ENCODE measurements at regions not wholly inside any gene's neighbourhood (a gene's known extent, or its start where the extent isn't known, plus 50 kb on each side); places are given as distances from the start of the nearest gene placed in this dataset.
"Not testable (repeated sequence)": the region's sequence is repeated elsewhere in the genome, so short reads cannot be mapped to it uniquely, and the experiment has no call there.

GRCh38 chr12:85425349-85425612 lies 145.3 kb downstream of the ALX1 start:
- Histone ChIP-seq H3K27me3 (replicated peaks; ENCODE audit: insufficient read depth, low read depth, low read length, poor library complexity) (no peaks in the 10 kb centered on the region), H3K4me1 (ENCODE audit: insufficient read depth, low read length, poor library complexity, severe bottlenecking) (peaks cover 24% of the 10 kb centered on the region), H3K9me3 (ENCODE audit: low read depth, low read length, poor library complexity, severe bottlenecking) (no peaks in the 10 kb centered on the region), H3K27ac (ENCODE audit: low read depth, low read length, poor library complexity, severe bottlenecking) (no peak overlapping the region), H3K4me3 (ENCODE audit: low read depth, low read length, poor library complexity, severe bottlenecking) (no peak overlapping the region), H3K36me3 (ENCODE audit: insufficient read depth, low read length, poor library complexity, severe bottlenecking) (no peaks in the 10 kb centered on the region)
- DNase-seq (ENCODE audit: low spot score) = no peak
- no TSS peak for BruUV-seq (replicated peaks)
- intact Hi-C loops (cut with micrococcal nuclease; ENCODE audit: unreplicated experiment) = loop anchor here (2.0 kb wide), 1 partner anchor 496 kb away; no protein-coding TSS in a partner anchor
- ChIA-PET POLR2A (ENCODE audit: low non-redundant PET) (interaction anchor here (0.6 kb wide), 1 partner anchor 236 kb away, joined by 3 read pairs; no protein-coding TSS in a partner anchor), CTCF (interaction anchor here (0.6 to 1.6 kb wide), 11 partner anchors 17 to 687 kb away, joined by 3 to 6 read pairs (median 3); no protein-coding TSS in a partner anchor)
- TF ChIP-seq CTCF (conservative IDR thresholded peaks at IDR 0.05; ENCODE audit: low read depth, low read length) (no peak), EZH2 (IDR thresholded peaks at IDR 0.05; ENCODE audit: borderline replicate concordance, low read depth, low read length, poor library complexity, severe bottlenecking) (no peak)

- DNase-seq (ENCODE audit: low spot score) = no peak
- Histone ChIP-seq H3K4me1 (ENCODE audit: insufficient read depth, low read length, poor library complexity, severe bottlenecking) (peaks cover 24% of the 10 kb centered on the region), H3K27ac (ENCODE audit: low read depth, low read length, poor library complexity, severe bottlenecking) (no peak overlapping the region), H3K9me3 (ENCODE audit: low read depth, low read length, poor library complexity, severe bottlenecking) (no peaks in the 10 kb centered on the region), H3K27me3 (replicated peaks; ENCODE audit: insufficient read depth, low read depth, low read length, poor library complexity) (no peaks in the 10 kb centered on the region), H3K36me3 (ENCODE audit: insufficient read depth, low read length, poor library complexity, severe bottlenecking) (no peaks in the 10 kb centered on the region), H3K4me3 (ENCODE audit: low read depth, low read length, poor library complexity, severe bottlenecking) (no peak overlapping the region)
- TF ChIP-seq CTCF (conservative IDR thresholded peaks at IDR 0.05; ENCODE audit: low read depth, low read length) (no peak), EZH2 (IDR thresholded peaks at IDR 0.05; ENCODE audit: borderline replicate concordance, low read depth, low read length, poor library complexity, severe bottlenecking) (no peak)
- CTCF ChIA-PET = interaction anchor here (0.6 to 1.5 kb wide), 4 partner anchors 85 to 523 kb away, joined by 3 to 6 read pairs (median 4); no protein-coding TSS in a partner anchor
- POLR2A ChIA-PET (ENCODE audit: low non-redundant PET) = no interaction called here
- intact Hi-C loops (cut with micrococcal nuclease; ENCODE audit: unreplicated experiment) = loop anchor here (2.0 kb wide), 1 partner anchor 495 kb away; no protein-coding TSS in a partner anchor
- no TSS peak for BruUV-seq (replicated peaks)
Measured at GRCh38 chr12:85425926-85426325, 145.9 kb downstream of the ALX1 start.

GRCh38 chr12:85433148-85433547 lies 153.1 kb downstream of the ALX1 start:
- CTCF ChIA-PET; H3K4me3 ChIP-seq (ENCODE audit: low read depth, low read length, poor library complexity, severe bottlenecking); H3K27ac ChIP-seq (ENCODE audit: low read depth, low read length, poor library complexity, severe bottlenecking); H3K4me1 ChIP-seq (ENCODE audit: insufficient read depth, low read length, poor library complexity, severe bottlenecking); BruUV-seq (replicated peaks); H3K9me3 ChIP-seq (ENCODE audit: low read depth, low read length, poor library complexity, severe bottlenecking); intact Hi-C loops (cut with micrococcal nuclease; ENCODE audit: unreplicated experiment); H3K27me3 ChIP-seq (replicated peaks; ENCODE audit: insufficient read depth, low read depth, low read length, poor library complexity); DNase-seq (ENCODE audit: low spot score); H3K36me3 ChIP-seq (ENCODE audit: insufficient read depth, low read length, poor library complexity, severe bottlenecking); POLR2A ChIA-PET (ENCODE audit: low non-redundant PET): not testable (repeated sequence)

GRCh38 chr12:85440271-85440670 lies 160.3 kb downstream of the ALX1 start:
- H3K27me3 ChIP-seq (replicated peaks; ENCODE audit: insufficient read depth, low read depth, low read length, poor library complexity) = no peaks in the 10 kb centered on the region
- no peak for TF ChIP-seq CTCF (conservative IDR thresholded peaks at IDR 0.05; ENCODE audit: low read depth, low read length)
- TF ChIP-seq EZH2 (IDR thresholded peaks at IDR 0.05; ENCODE audit: borderline replicate concordance, low read depth, low read length, poor library complexity, severe bottlenecking) = no peak
- no peaks in the 10 kb centered on the region for H3K36me3 ChIP-seq (ENCODE audit: insufficient read depth, low read length, poor library complexity, severe bottlenecking)
- ChIA-PET CTCF (no interaction called here), POLR2A (ENCODE audit: low non-redundant PET) (no interaction called here)
- DNase-seq (ENCODE audit: low spot score) = no peak
- intact Hi-C loops (cut with micrococcal nuclease; ENCODE audit: unreplicated experiment) = loop anchor here (10.0 kb wide), 1 partner anchor 565 kb away; no protein-coding TSS in a partner anchor
- H3K27ac ChIP-seq (ENCODE audit: low read depth, low read length, poor library complexity, severe bottlenecking) = no peak overlapping the region
- peaks cover 7% of the 10 kb centered on the region for H3K9me3 ChIP-seq (ENCODE audit: low read depth, low read length, poor library complexity, severe bottlenecking)
- peaks cover 7% of the 10 kb centered on the region for H3K4me1 ChIP-seq (ENCODE audit: insufficient read depth, low read length, poor library complexity, severe bottlenecking)
- H3K4me3 ChIP-seq (ENCODE audit: low read depth, low read length, poor library complexity, severe bottlenecking) = no peak overlapping the region
- no TSS peak for BruUV-seq (replicated peaks)

Measured in A673 (cell line).